GM12875 (cell line): ENCODE measurements at regions not wholly inside any gene's neighbourhood (a gene's known extent, or its start where the extent isn't known, plus 50 kb on each side); places are given as distances from the start of the nearest gene placed in this dataset.

ENCODE experiments used
- H3K4me3 ChIP-seq: one replicate; pipeline ENCODE4 v1.5.1; 2011; ENCODE audit warnings: low read depth, low read length, control low read depth
- CTCF ChIP-seq: IDR thresholded peaks from 2 replicates; pipeline ENCODE4 v1.5.1; 2011; ENCODE audit warnings: low read depth, mild to moderate bottlenecking, control low read depth, inconsistent platforms, low read length, moderate library complexity, borderline replicate concordance; ENCODE audit not compliant: insufficient read depth

GRCh38 chr9:120326049-120326693, 253.8 kb downstream of the CDK5RAP2 start:
- H3K4me3 ChIP-seq = no peak overlapping the region
- no peak for TF ChIP-seq CTCF

GRCh38 chr9:120324996-120325642, 254.8 kb downstream of the CDK5RAP2 start:
- peak; percentile 16; the same call in 1 of the 2 replicates for TF ChIP-seq CTCF
- no peak overlapping the region for H3K4me3 ChIP-seq

- TF ChIP-seq CTCF = no peak
- H3K4me3 ChIP-seq = no peak overlapping the region
These were observed 255.5 kb downstream of the CDK5RAP2 start for GRCh38 chr9:120324461-120324860.

GRCh38 chr9:120323125-120323524, 256.8 kb downstream of the CDK5RAP2 start:
- H3K4me3 ChIP-seq = no peak overlapping the region
- no peak for TF ChIP-seq CTCF

GRCh38 chr9:120319452-120319851, 260.5 kb downstream of the CDK5RAP2 start:
- no peak overlapping the region for H3K4me3 ChIP-seq
- TF ChIP-seq CTCF = no peak

- TF ChIP-seq CTCF = no peak
- no peak overlapping the region for H3K4me3 ChIP-seq
These were observed 264.8 kb downstream of the CDK5RAP2 start for GRCh38 chr9:120315154-120315553.

- TF ChIP-seq CTCF = no peak
These were observed 267.9 kb downstream of the CDK5RAP2 start for GRCh38 chr9:120312031-120312430.

More at GRCh38 chr9:120312031-120312430, 267.9 kb downstream of the CDK5RAP2 start:
- H3K4me3 ChIP-seq = no peak overlapping the region
